Fibroblast of skin of back (primary cell): ENCODE measurements at regions not wholly inside any gene's neighbourhood (a gene's known extent, or its start where the extent isn't known, plus 50 kb on each side); places are given as distances from the start of the nearest gene placed in this dataset.
"Not testable (repeated sequence)": the region's sequence is repeated elsewhere in the genome, so short reads cannot be mapped to it uniquely, and the experiment has no call there.

Experiments used
- DNase-seq: peaks from one replicate; pipeline ENCODE4 v3.0.0-alpha.2; 2013

GRCh38 chr16:8452941-8453340 is 137.4 kb downstream of the TMEM114 start:
- no peak for DNase-seq

GRCh38 chr16:8436931-8437330 is 153.4 kb downstream of the TMEM114 start:
- no peak for DNase-seq

- no peak for DNase-seq
These were observed 158.5 kb downstream of the TMEM114 start for GRCh38 chr16:8431783-8432182.

- no peak for DNase-seq
These were observed 159.9 kb downstream of the TMEM114 start for GRCh38 chr16:8430401-8430800.

GRCh38 chr16:8426569-8426968 is 163.7 kb downstream of the TMEM114 start:
- no peak for DNase-seq

- no peak for DNase-seq
These were observed 173.2 kb downstream of the TMEM114 start for GRCh38 chr16:8417145-8417544.

GRCh38 chr16:8408855-8409567 is 181.3 kb downstream of the TMEM114 start:
- DNase-seq, result no peak

GRCh38 chr16:8407351-8407750 is 183.0 kb downstream of the TMEM114 start:
- DNase-seq, result no peak

- no peak for DNase-seq
These were observed 186.1 kb downstream of the TMEM114 start for GRCh38 chr16:8403978-8404749.

- no peak for DNase-seq
These were observed 187.1 kb downstream of the TMEM114 start for GRCh38 chr16:8402981-8403843.

- not testable (repeated sequence) for DNase-seq
These were observed 189.6 kb downstream of the TMEM114 start for GRCh38 chr16:8400683-8401082.

GRCh38 chr16:8398548-8398947 is 191.8 kb downstream of the TMEM114 start:
- no peak for DNase-seq

GRCh38 chr16:8397223-8397622 is 193.1 kb downstream of the TMEM114 start:
- no peak for DNase-seq

- DNase-seq, result no peak
These were observed 193.8 kb downstream of the TMEM114 start for GRCh38 chr16:8396463-8396862.

GRCh38 chr16:8391257-8391656 is 199.1 kb downstream of the TMEM114 start:
- no peak for DNase-seq

- DNase-seq, result no peak
These were observed 201.6 kb downstream of the TMEM114 start for GRCh38 chr16:8388684-8389083.

GRCh38 chr16:8381814-8382213 is 208.5 kb downstream of the TMEM114 start:
- DNase-seq, result no peak

- no peak for DNase-seq
These were observed 210.0 kb downstream of the TMEM114 start for GRCh38 chr16:8380311-8380710.

- DNase-seq, result no peak
These were observed 212.4 kb downstream of the TMEM114 start for GRCh38 chr16:8377864-8378263.

- DNase-seq, result no peak
These were observed 213.5 kb downstream of the TMEM114 start for GRCh38 chr16:8376858-8377257.

- DNase-seq, result no peak
These were observed 213.9 kb downstream of the TMEM114 start for GRCh38 chr16:8376430-8376829.

- no peak for DNase-seq
These were observed 215.1 kb downstream of the TMEM114 start for GRCh38 chr16:8375232-8375587.

- DNase-seq, result no peak
These were observed 215.6 kb downstream of the TMEM114 start for GRCh38 chr16:8374586-8375231.
